DMS153 treated with DMSO at 0.1 percent for 48 hours (cell line): ENCODE measurements at regions not wholly inside any gene's neighbourhood (a gene's known extent, or its start where the extent isn't known, plus 50 kb on each side); places are given as distances from the start of the nearest gene placed in this dataset.

Experiments used
- DNase-seq: peaks from one replicate; lab custom pipeline; 2025; ENCODE audit not compliant: unreplicated experiment; lab: John Stamatoyannopoulos, UW

DNA sequence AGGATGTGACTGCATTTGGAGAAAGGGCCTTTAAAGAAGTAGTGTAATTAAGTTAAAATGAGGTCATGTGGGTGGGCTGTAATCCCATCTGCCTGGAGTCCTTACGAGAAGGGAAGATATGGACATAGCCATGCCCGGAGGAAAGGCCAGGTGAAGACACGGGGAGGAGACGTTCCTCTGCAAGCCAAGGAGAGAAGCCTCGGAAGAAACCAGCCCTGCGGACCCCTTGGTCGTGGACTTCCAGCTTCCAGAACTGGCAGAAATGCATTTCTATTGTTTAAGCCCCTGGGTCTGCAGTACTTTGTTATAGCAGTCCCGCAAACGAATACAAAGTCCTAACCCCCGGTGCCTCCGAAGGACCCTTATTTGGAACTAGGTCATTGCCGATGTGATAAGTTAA lies 87.6 kb upstream of the TAF1B start:
- no peak for DNase-seq

DNA sequence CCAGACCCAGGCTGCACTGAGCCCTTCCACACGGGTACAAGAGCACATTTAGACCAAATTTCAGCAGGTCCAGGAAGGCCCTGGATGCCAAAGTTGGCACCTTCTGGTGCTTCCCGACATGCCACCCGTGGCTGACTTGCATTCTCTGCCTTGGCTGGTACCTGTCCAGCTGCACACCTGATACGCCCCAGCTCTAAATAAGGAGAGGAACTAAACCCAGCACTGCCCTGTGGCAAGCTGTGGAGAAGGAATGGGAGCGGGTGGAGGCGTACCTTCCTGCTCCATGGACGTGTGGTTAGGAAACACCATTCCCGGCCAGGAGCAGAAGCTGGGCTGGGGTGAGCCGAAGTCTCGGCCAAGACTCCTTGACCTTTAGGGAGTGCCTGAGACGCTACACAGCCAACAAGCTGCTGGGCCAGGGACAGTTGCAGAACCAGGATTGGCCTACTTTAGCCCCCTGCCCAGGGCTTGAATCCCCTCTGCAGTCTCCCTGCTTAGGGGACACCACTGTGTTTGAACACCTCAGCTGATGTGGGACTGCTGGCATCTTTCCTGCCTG lies 86.5 kb upstream of the TAF1B start:
- no peak for DNase-seq

GRCh38 chr2:9757501-9758264 lies 85.6 kb upstream of the TAF1B start:
- no peak for DNase-seq

DNA sequence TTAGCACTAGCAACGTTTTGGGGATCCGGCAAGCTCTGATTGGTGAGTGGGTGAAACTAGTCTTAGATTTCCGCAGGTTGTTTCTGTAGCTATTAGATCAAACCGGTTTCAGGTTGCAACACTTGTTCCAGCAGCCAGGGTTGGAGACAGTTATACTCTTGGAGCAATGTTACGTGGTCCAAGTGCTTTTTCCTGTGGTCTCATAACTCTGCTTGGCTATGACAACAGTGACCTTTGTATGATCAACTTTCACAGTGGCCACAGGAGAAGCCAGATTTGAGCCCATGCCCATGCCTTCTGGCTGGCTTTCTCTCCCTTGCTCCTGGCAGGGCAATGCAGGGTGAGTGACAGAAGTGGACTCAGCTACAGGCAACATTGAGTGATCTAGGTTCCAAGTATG lies 84.5 kb upstream of the TAF1B start:
- no peak for DNase-seq

- no peak for DNase-seq
These were observed 83.0 kb upstream of the TAF1B start for GRCh38 chr2:9760069-9760901.

GRCh38 chr2:9760902-9761228 lies 82.4 kb upstream of the TAF1B start:
- no peak for DNase-seq

- no peak for DNase-seq
These were observed 81.7 kb upstream of the TAF1B start for GRCh38 chr2:9761577-9761976.

DNA sequence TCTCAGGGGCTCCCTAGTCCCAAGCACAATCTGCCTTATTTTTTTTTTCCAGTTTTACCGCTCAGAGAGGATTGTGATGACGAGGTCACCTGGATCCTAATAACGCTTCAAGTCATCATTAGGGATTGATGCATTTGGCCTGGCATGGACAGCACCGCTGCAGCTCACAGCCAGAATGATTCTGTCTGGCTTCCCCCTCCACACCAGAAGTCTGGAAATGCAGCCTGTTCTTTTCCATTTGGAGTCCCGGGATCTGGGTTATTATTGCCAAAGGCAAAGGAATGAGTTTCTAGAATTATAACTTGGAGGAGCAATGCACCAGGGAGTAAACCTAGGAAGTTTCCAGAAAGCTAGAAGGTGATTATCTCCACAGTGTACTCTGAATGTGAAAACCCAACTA lies 81.1 kb upstream of the TAF1B start:
- DNase-seq: no peak

- no peak for DNase-seq
These were observed 80.3 kb upstream of the TAF1B start for GRCh38 chr2:9762941-9763340.

- DNase-seq: no peak
These were observed 79.7 kb upstream of the TAF1B start for GRCh38 chr2:9763356-9764152.

- no peak for DNase-seq
These were observed 79.0 kb upstream of the TAF1B start for GRCh38 chr2:9764153-9764778.

GRCh38 chr2:9765611-9766531 lies 77.4 kb upstream of the TAF1B start:
- DNase-seq: no peak

DNA sequence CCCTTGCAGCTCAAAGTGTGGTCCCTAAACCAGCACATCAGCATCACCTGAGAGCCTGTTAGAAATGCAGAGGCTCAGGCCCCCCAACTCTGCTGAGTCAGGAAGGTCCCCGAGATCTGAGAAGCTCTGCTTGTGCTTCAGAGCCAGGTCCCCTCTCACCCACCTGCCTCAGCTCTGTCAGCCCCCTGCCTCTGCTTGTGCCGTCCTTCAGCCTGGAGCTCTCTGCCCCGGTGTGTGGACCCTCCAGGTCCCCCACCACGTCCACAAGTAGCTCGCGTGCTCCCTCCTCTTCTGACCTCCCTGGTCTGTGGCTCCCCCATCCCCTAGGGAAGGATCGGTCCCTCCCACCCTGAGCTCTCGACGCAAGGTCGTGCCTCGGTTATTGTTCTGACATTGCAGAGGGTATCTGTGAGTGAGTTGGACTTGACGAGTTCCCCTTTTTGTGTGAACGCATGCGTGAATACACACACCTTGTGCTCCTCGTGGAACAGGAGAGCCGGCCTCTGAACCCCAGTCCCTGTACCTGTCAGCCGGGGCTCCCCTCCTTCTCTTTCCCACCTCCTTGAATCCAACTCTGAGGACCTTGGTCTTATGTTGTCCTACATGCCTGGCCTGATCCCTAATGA lies 75.5 kb upstream of the TAF1B start:
- no peak for DNase-seq

GRCh38 chr2:9768388-9768787 lies 74.9 kb upstream of the TAF1B start:
- peak; percentile 49 for DNase-seq

DNA sequence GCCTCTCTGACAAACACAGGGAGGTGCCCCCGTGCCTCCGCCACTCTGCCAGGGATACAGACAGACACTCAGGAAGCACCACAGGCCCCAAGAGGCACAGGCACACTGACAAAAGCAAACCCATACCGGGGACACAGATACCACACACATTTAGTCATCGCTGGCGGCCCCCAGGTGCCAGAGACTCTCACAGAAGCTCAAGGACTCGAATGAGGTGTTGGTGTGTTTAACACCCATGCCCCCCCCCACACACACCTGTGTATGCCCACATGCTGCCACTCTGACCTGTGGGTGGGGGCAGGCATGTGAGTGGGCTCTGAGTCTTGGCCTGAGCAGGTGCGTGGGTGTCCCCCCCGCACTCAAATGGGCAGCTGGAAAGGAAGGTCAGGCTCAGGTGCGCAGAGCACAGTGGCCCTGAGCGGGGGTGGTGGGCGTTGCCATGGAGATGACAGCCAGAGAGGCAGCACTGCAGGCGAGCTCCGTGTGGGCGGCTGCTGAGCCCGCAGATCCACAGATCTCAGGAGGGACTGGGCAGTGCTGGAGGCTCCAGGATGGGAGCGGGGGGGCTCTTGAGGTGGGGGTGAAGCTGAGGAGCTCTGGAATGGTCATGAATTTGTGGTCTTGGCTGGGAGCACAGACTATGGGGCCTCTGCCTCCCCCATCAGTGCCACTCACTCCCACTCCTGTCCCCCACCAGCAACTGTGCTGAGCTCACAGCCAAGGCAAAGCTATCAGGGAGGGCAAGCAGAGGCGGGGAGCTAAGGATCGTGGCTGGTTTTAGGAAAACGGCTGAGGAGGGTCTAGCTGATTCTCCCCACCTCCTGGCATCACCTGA lies 73.9 kb upstream of the TAF1B start:
- DNase-seq: peak; percentile 14

DNA sequence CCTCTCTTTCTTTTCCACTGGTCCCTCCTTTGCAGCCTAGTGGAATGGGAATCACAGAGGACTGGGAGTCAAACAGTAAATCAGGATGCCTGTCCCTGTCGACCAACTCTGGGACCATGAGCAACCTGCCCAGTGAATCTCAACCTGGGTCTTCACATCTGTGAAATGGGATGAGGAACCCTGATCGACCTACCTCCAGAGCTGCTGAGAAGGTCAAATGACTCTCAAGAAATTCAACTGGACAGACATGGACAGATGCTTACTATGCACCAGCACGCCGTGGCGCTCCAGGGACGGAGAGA lies 73.3 kb upstream of the TAF1B start:
- DNase-seq: no peak

GRCh38 chr2:9770308-9771100 lies 72.8 kb upstream of the TAF1B start:
- peak; percentile 37 for DNase-seq

- no peak for DNase-seq
These were observed 72.2 kb upstream of the TAF1B start for GRCh38 chr2:9771101-9771449.
